Liver (tissue), 3 donors: ENCODE measurements at regions not wholly inside any gene's neighbourhood (a gene's known extent, or its start where the extent isn't known, plus 50 kb on each side); places are given as distances from the start of the nearest gene placed in this dataset.

Experiments used
- CTCF ChIP-seq: fragments of 150-350 bp; IDR thresholded peaks from 2 replicates; pipeline ENCODE4 v1.5.1; 2017; ENCODE audit warnings: improper control_type of control experiment, low read depth, low read length; ENCODE audit not compliant: missing input control
- GABPA ChIP-seq, 2 donors: IDR thresholded peaks in 1 of 2; conservative IDR thresholded peaks in 1 of 2; 2 replicates each; pipeline ENCODE4 v1.6.1; 2016; ENCODE audit warnings: antibody characterized with exemption in 2 of 2, mild to moderate bottlenecking in 1 of 2, moderate library complexity in 1 of 2
- REST ChIP-seq: IDR thresholded peaks from 2 replicates; pipeline ENCODE4 v1.6.1; 2016; ENCODE audit warnings: antibody characterized with exemption, mild to moderate bottlenecking
- TAF1 ChIP-seq: conservative IDR thresholded peaks from 2 replicates; pipeline ENCODE4 v1.6.1; 2016; ENCODE audit warnings: antibody characterized with exemption, mild to moderate bottlenecking
- ZBTB33 ChIP-seq: IDR thresholded peaks from 2 replicates; pipeline ENCODE4 v1.6.1; 2016; ENCODE audit warnings: antibody characterized with exemption
- donor health status: healthy.
- donor health status: healthy.

GRCh38 chrY:15328848-15329247 lies 804.5 kb downstream of the NLGN4Y start:
- no peak for TF ChIP-seq REST
- TF ChIP-seq CTCF = no peak
- TF ChIP-seq ZBTB33 = no peak
- no peak for TF ChIP-seq GABPA (IDR thresholded peaks at IDR 0.05 in 1 of 2, conservative IDR thresholded peaks at IDR 0.05 in 1 of 2)
- no peak for TF ChIP-seq TAF1
